B cell (primary cell): ENCODE measurements at regions not wholly inside any gene's neighbourhood (a gene's known extent, or its start where the extent isn't known, plus 50 kb on each side); places are given as distances from the start of the nearest gene placed in this dataset.

Source experiments
- ATAC-seq: fragments of 200-7000 bp; cut with Tn5 transposase; one replicate; pipeline ENCODE4 v1.10.0; 2021; ENCODE audit warnings: low read depth, mild to moderate bottlenecking, moderate number of reproducible peaks, moderate library complexity
- CTCF ChIA-PET: fragments of 350-600 bp; sonication (Branson Sonifier 250); formaldehyde crosslinking; loops from one replicate; lab custom pipeline; 2021; ENCODE audit warnings: antibody characterized with exemption, inconsistent platforms; lab: Charles Lee
- POLR2A ChIA-PET: fragments of 350-600 bp; sonication (Branson Sonifier 250); formaldehyde crosslinking; loops from one replicate; lab custom pipeline; 2021; ENCODE audit warnings: antibody characterized with exemption; lab: Charles Lee
- DNase-seq: peaks from one replicate; pipeline ENCODE4 v3.0.0; 2013
- H2AFZ ChIP-seq: 2 replicates; pipeline ENCODE4 v1.6.1; 2012; ENCODE audit warnings: mild to moderate bottlenecking, low read depth, low read length; ENCODE audit not compliant: insufficient read depth, poor library complexity, severe bottlenecking
- H3K27ac ChIP-seq, 2 donors: 1 replicate in 1 of 2; 2 replicates in 1 of 2; pipeline ENCODE4 v1.5.1; 2012 to 2013; ENCODE audit warnings: low read length in 2 of 2, mild to moderate bottlenecking in 2 of 2, moderate library complexity in 1 of 2
- H3K27me3 ChIP-seq, 4 experiments: fragments of 200-600 bp in 1 of 4; sonication (generic) in 1 of 4; replicated peaks in 1 of 4; 1 replicate in 2 of 4; 2 replicates in 2 of 4; pipeline versions ENCODE4 v1.6.1 to v1.7.0; 2013 to 2016; ENCODE audit warnings: low read length in 3 of 4, mild to moderate bottlenecking in 2 of 4, mixed read lengths in 1 of 4, moderate library complexity in 1 of 4; ENCODE audit not compliant: insufficient read depth in 4 of 4, control insufficient read depth in 3 of 4; ENCODE audit errors: control extremely low read depth in 1 of 4
- H3K36me3 ChIP-seq, 2 experiments: replicated peaks in 1 of 2; 1 replicate in 1 of 2; 2 replicates in 1 of 2; pipeline versions ENCODE4 v1.6.1 to v1.7.1; 2013; ENCODE audit warnings: low read length in 1 of 2; ENCODE audit not compliant: insufficient read depth in 2 of 2, control insufficient read depth in 1 of 2; ENCODE audit errors: control extremely low read depth in 1 of 2, extremely low read depth in 1 of 2
- H3K4me1 ChIP-seq, 2 donors: fragments of 200-600 bp in 1 of 2; sonication (generic) in 1 of 2; 1 replicate in 1 of 2; 2 replicates in 1 of 2; pipeline versions ENCODE4 v1.5.1 to v1.6.1; 2013 to 2017; ENCODE audit warnings: low read length in 2 of 2; ENCODE audit not compliant: control insufficient read depth in 2 of 2, insufficient read depth in 2 of 2
- H3K4me2 ChIP-seq: replicated peaks from 2 replicates; pipeline ENCODE3; 2012; ENCODE audit warnings: mild to moderate bottlenecking, low read depth, low read length; ENCODE audit not compliant: poor library complexity, severe bottlenecking
- H3K4me3 ChIP-seq, 5 experiments: fragments of 200-600 bp in 1 of 5; sonication (generic) in 1 of 5; 1 replicate in 3 of 5; 2 replicates in 2 of 5; pipeline versions ENCODE4 v1.5.1 to v1.7.0; 2011 to 2016; ENCODE audit warnings: low read length in 4 of 5, mild to moderate bottlenecking in 4 of 5, low read depth in 2 of 5, control low read depth in 1 of 5, moderate library complexity in 1 of 5; ENCODE audit not compliant: insufficient read depth in 1 of 5; ENCODE audit errors: control extremely low read depth in 1 of 5, extremely low read depth in 1 of 5
- H3K79me2 ChIP-seq: fragments of 200-600 bp; sonication (generic); one replicate; pipeline ENCODE4 v1.6.0; 2016; ENCODE audit warnings: low read length; ENCODE audit not compliant: control insufficient read depth, insufficient read depth
- H3K9ac ChIP-seq: fragments of 200-600 bp; sonication (generic); 2 replicates; pipeline ENCODE4 v1.6.1; 2017; ENCODE audit warnings: mild to moderate bottlenecking, low read length, moderate library complexity
- H3K9me3 ChIP-seq, 3 donors: one replicate each; pipeline versions ENCODE4 v1.6.1 to v1.7.1; 2013; ENCODE audit warnings: low read length in 2 of 3; ENCODE audit not compliant: control insufficient read depth in 2 of 3, insufficient read depth in 1 of 3; ENCODE audit errors: control extremely low read depth in 1 of 3
- H4K20me1 ChIP-seq: 2 replicates; pipeline ENCODE4 v1.6.0; 2012; ENCODE audit warnings: mild to moderate bottlenecking, low read length; ENCODE audit not compliant: insufficient read depth, control insufficient read depth, poor library complexity, severe bottlenecking
- H3K27ac Mint-ChIP-seq: one replicate; pipeline ENCODE4 v1.8.0; 2021; ENCODE audit warnings: mixed read lengths
- H3K27me3 Mint-ChIP-seq: one replicate; pipeline ENCODE4 v1.8.0; 2021; ENCODE audit warnings: mixed read lengths
- H3K4me1 Mint-ChIP-seq: one replicate; pipeline ENCODE4 v1.8.0; 2021; ENCODE audit warnings: mixed read lengths
- H3K4me3 Mint-ChIP-seq: one replicate; pipeline ENCODE4 v1.8.0; 2021; ENCODE audit warnings: mixed read lengths
- H3K9me3 Mint-ChIP-seq: one replicate; pipeline ENCODE4 v1.8.0; 2022; ENCODE audit warnings: mixed read lengths; ENCODE audit not compliant: insufficient read depth
- CTCF ChIP-seq: fragments of 200-600 bp; IDR thresholded peaks from one replicate; pipeline ENCODE4 v1.8.0; 2022; ENCODE audit warnings: antibody characterized with exemption, mild to moderate bottlenecking
- EZH2 ChIP-seq: IDR thresholded peaks from 2 replicates; pipeline ENCODE4 v1.6.1; 2012; ENCODE audit warnings: borderline replicate concordance, low read depth, mild to moderate bottlenecking, moderate library complexity, low read length; ENCODE audit not compliant: insufficient read depth, poor library complexity, severe bottlenecking
- WGBS: methylation state at CpG from one replicate; pipeline ENCODE4 v1.1.5; 2013; ENCODE audit warnings: missing lambda C conversion rate; ENCODE audit not compliant: insufficient coverage; 5-methylcytosine and 5-hydroxymethylcytosine counted together
- intact Hi-C: fragments of 100-400 bp; cut with micrococcal nuclease; formaldehyde crosslinking; loops from one replicate; pipeline ENCODE4 v1.10.0; 2022

GRCh38 chr12:60042835-60043234 is 447.0 kb downstream of the SLC16A7 start:
- Mint-ChIP-seq H3K27ac (no peak overlapping the region), H3K9me3 (peaks cover 4% of the 10 kb centered on the region), H3K4me1 (no peaks in the 10 kb centered on the region), H3K4me3 (no peak overlapping the region), H3K27me3 (no peaks in the 10 kb centered on the region)
- H3K9ac ChIP-seq = no peak overlapping the region
- H3K4me1 ChIP-seq = no peaks in the 10 kb centered on the region
- peaks cover 0 to 1% (median 0%) of the 10 kb centered on the region in 3 donors for H3K9me3 ChIP-seq
- no peak overlapping the region for H3K4me3 ChIP-seq
- DNase-seq (no peak), ATAC-seq (no peak)
- no peak overlapping the region for H3K27ac ChIP-seq
- no peaks in the 10 kb centered on the region for H3K79me2 ChIP-seq
- no peaks in the 10 kb centered on the region for H3K36me3 ChIP-seq
- TF ChIP-seq EZH2 (no peak), CTCF (no peak)
- CTCF ChIA-PET = no interaction called here
- no peak overlapping the region for H3K4me2 ChIP-seq
- H2AFZ ChIP-seq = no peak overlapping the region
- intact Hi-C loops = no loop called here
- no peaks in the 10 kb centered on the region for H4K20me1 ChIP-seq
- POLR2A ChIA-PET = no interaction called here
- no peaks in the 10 kb centered on the region for H3K27me3 ChIP-seq

DNA sequence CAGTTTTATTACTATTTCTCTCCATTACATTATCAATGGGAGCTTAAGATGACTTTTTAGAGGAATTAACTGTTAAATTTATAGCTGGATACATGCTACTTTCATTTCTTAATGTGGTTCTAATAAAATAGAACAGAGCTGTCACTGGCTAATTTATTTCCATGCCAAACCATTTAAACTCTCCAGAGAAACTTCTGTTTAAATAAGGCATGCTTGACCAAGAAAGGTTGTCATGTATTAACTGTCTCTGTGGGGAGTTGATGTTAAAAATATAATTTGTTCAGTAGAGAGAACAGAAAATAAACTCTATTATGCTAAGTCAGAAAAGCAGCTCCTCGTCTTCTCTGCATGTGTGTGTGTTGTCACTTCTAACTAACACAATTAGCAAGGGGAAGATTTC is 447.4 kb downstream of the SLC16A7 start:
- TF ChIP-seq CTCF = no peak
- TF ChIP-seq EZH2 = no peak
- no peak overlapping the region for H3K27ac ChIP-seq
- Mint-ChIP-seq H3K27me3 (no peaks in the 10 kb centered on the region), H3K4me3 (no peak overlapping the region), H3K4me1 (no peaks in the 10 kb centered on the region), H3K9me3 (peaks cover 4% of the 10 kb centered on the region), H3K27ac (no peak overlapping the region)
- no peak overlapping the region for H3K4me3 ChIP-seq
- POLR2A ChIA-PET = no interaction called here
- H3K4me2 ChIP-seq = no peak overlapping the region
- H3K79me2 ChIP-seq = no peaks in the 10 kb centered on the region
- H3K9me3 ChIP-seq = peaks cover 0 to 1% (median 0%) of the 10 kb centered on the region in 3 donors
- H3K4me1 ChIP-seq = no peaks in the 10 kb centered on the region
- no peak overlapping the region for H3K9ac ChIP-seq
- no peaks in the 10 kb centered on the region for H4K20me1 ChIP-seq
- CTCF ChIA-PET = no interaction called here
- H3K27me3 ChIP-seq = no peaks in the 10 kb centered on the region
- WGBS = no CpG with 5 or more reads among the region's 1 CpG
- DNase-seq = no peak
- H3K36me3 ChIP-seq = no peaks in the 10 kb centered on the region
- ATAC-seq = no peak
- H2AFZ ChIP-seq = no peak overlapping the region
- intact Hi-C loops = no loop called here
